ENCODE measurements at regions not wholly inside any gene's neighbourhood (a gene's known extent, or its start where the extent isn't known, plus 50 kb on each side); places are given as distances from the start of the nearest gene placed in this dataset.

DNA sequence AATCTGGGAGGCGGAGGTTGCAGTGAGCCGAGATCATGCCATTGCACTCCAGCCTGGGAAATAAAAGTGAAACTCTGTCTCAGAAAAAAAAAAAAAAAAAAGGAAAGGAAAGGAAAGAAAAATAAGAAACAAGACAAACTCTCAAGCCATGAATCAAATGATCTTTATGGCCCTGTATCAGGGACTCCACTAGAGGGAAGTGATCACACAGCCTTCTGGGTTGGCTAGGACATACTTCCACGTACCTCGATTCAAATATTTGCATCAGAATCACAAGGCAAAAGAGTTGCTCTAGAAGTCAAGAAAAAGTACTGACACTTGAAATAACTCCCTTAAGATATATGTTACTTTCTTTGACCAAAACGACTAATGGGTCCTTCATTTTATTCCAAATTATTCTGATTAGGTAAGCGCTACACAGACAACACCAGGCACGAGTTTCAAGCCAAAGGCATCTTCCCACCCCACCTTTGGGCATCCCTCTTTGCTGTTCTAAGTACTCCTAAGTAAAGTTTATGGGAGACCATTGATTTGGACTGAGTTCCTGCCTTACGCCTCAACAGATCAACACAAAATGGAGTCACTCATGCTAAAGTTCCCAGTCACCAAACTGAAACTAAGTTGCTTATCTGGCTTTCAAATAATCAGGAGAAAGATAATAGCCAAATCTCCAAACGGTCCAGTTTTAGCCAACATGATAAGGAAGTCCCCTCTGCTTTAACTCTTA, 77.5 kb upstream of the NT5E start:
- no peak for TF ChIP-seq CTCF (IDR thresholded peaks at IDR 0.05; ENCODE audit: insufficient read depth, low read depth, low read length)
- TF ChIP-seq EZH2 (IDR thresholded peaks at IDR 0.05; ENCODE audit: insufficient read depth, low read length): no peak
